ENCODE measurements at regions not wholly inside any gene's neighbourhood (a gene's known extent, or its start where the extent isn't known, plus 50 kb on each side); places are given as distances from the start of the nearest gene placed in this dataset.

GRCh38 chrX:9260603-9261002, 204.3 kb upstream of the TBL1X start:
- no peaks in the 10 kb centered on the region for H3K4me1 Mint-ChIP-seq (ENCODE audit: unreplicated experiment)
- no peak for DNase-seq (ENCODE audit: extremely low spot score, unreplicated experiment)
- TF ChIP-seq, protein P1, sequence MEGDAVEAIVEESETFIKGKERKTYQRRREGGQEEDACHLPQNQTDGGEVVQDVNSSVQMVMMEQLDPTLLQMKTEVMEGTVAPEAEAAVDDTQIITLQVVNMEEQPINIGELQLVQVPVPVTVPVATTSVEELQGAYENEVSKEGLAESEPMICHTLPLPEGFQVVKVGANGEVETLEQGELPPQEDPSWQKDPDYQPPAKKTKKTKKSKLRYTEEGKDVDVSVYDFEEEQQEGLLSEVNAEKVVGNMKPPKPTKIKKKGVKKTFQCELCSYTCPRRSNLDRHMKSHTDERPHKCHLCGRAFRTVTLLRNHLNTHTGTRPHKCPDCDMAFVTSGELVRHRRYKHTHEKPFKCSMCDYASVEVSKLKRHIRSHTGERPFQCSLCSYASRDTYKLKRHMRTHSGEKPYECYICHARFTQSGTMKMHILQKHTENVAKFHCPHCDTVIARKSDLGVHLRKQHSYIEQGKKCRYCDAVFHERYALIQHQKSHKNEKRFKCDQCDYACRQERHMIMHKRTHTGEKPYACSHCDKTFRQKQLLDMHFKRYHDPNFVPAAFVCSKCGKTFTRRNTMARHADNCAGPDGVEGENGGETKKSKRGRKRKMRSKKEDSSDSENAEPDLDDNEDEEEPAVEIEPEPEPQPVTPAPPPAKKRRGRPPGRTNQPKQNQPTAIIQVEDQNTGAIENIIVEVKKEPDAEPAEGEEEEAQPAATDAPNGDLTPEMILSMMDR (conservative IDR thresholded peaks at IDR 0.05) = no peak
- peaks cover 18% of the 10 kb centered on the region for H3K9me3 Mint-ChIP-seq
- H3K36me3 Mint-ChIP-seq = no peaks in the 10 kb centered on the region
- no peak overlapping the region for H3K4me3 Mint-ChIP-seq
- no peaks in the 10 kb centered on the region for H3K27me3 Mint-ChIP-seq
- no peak overlapping the region for H3K27ac Mint-ChIP-seq

DNA sequence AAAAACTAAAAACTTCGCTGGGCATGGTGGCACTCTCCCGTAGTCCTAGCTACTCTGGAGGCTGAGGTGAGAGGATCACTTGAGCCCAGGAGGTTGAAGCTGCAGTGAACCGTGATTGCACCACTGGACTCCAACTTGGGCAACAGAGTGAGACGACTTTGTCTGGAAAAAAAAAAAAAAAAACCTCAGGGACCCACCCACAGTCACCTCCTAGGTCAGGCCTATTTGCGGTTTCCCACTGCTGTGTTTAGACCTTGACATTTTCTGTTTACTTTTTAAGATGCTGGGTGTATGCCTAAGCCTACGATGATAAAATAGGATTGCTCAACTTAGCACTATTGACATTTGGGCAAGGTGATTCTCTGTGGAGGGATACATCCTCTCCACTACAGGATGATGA, 197.4 kb upstream of the TBL1X start:
- TF ChIP-seq, protein P1 (conservative IDR thresholded peaks at IDR 0.05) = no peak
- H3K9me3 Mint-ChIP-seq = peaks cover 11% of the 10 kb centered on the region
- H3K4me3 Mint-ChIP-seq = no peak overlapping the region
- DNase-seq (ENCODE audit: extremely low spot score, unreplicated experiment) = no peak
- no peaks in the 10 kb centered on the region for H3K36me3 Mint-ChIP-seq
- H3K4me1 Mint-ChIP-seq (ENCODE audit: unreplicated experiment) = peaks cover 7% of the 10 kb centered on the region
- H3K27ac Mint-ChIP-seq = no peak overlapping the region
- no peaks in the 10 kb centered on the region for H3K27me3 Mint-ChIP-seq

DNA sequence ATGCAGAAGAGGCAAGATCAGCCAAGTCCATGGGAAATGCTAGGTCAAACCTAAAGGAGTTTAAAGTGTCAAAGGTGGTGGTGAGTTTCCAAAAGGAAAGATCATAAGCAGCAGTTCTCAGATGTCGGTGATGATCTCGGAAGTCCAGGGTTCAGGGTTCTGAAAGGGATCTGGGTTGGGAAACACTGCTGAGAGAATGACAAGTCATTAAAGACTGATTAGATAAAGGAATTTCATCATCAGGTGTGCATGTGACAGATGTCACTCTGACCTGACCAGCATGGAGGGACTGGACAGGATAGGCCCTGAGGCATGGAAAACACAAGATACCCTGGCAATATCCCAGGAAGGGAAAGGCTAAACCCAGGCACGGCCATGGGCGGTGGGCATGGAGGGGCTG, 195.7 kb upstream of the TBL1X start:
- Mint-ChIP-seq H3K27me3 (no peaks in the 10 kb centered on the region), H3K9me3 (peaks cover 7% of the 10 kb centered on the region), H3K36me3 (no peaks in the 10 kb centered on the region), H3K4me3 (no peak overlapping the region), H3K27ac (no peak overlapping the region), H3K4me1 (ENCODE audit: unreplicated experiment) (peaks cover 7% of the 10 kb centered on the region)
- DNase-seq (ENCODE audit: extremely low spot score, unreplicated experiment) = no peak
- TF ChIP-seq, protein P1 (conservative IDR thresholded peaks at IDR 0.05) = no peak

- H3K4me3 Mint-ChIP-seq = no peak overlapping the region
- peaks cover 7% of the 10 kb centered on the region for H3K4me1 Mint-ChIP-seq (ENCODE audit: unreplicated experiment)
- peaks cover 4% of the 10 kb centered on the region for H3K9me3 Mint-ChIP-seq
- no peaks in the 10 kb centered on the region for H3K27me3 Mint-ChIP-seq
- no peaks in the 10 kb centered on the region for H3K36me3 Mint-ChIP-seq
- no peak overlapping the region for H3K27ac Mint-ChIP-seq
- DNase-seq (ENCODE audit: extremely low spot score, unreplicated experiment) = no peak
- TF ChIP-seq, protein P1 (conservative IDR thresholded peaks at IDR 0.05) = no peak
Measured at GRCh38 chrX:9271789-9272525, 192.9 kb upstream of the TBL1X start.

DNA sequence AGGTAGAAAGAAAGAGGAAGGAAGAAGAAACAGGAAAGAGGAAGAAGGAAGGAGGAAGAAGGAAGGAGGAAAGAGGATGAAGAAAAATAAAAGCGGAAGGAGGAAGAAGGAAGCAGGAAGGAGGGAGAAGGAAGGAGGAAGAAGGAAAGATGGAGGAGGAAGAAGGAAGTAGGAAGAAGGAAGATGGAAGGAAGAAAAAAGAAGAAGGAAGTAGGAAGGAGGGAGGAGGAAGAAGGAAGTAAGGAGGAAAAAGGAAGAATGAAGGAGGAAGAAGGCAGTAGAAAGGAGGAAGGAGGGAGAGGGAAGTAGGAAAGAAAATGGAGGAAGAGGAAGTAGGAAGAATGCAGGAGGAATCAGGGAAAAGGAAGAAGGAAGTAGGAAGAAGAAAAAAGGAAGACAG, 191.1 kb upstream of the TBL1X start:
- Mint-ChIP-seq H3K27me3 (no peaks in the 10 kb centered on the region), H3K4me1 (ENCODE audit: unreplicated experiment) (peaks cover 7% of the 10 kb centered on the region), H3K27ac (no peak overlapping the region), H3K4me3 (no peak overlapping the region), H3K36me3 (no peaks in the 10 kb centered on the region), H3K9me3 (peaks cover 8% of the 10 kb centered on the region)
- no peak for DNase-seq (ENCODE audit: extremely low spot score, unreplicated experiment)
- TF ChIP-seq, protein P1 (conservative IDR thresholded peaks at IDR 0.05) = no peak
